Activated gamma-delta T cell treated with anti-CD3 and anti-CD28 coated beads, Interleukin-2, amount 50 U/mL, for 16 hours (primary cell): ENCODE measurements at regions not wholly inside any gene's neighbourhood (a gene's known extent, or its start where the extent isn't known, plus 50 kb on each side); places are given as distances from the start of the nearest gene placed in this dataset.
"Not testable (repeated sequence)": the region's sequence is repeated elsewhere in the genome, so short reads cannot be mapped to it uniquely, and the experiment has no call there.

ENCODE experiments used
- DNase-seq: peaks from one replicate; pipeline ENCODE4 v3.0.0-alpha.2; 2020; ENCODE audit warnings: low read depth

DNA sequence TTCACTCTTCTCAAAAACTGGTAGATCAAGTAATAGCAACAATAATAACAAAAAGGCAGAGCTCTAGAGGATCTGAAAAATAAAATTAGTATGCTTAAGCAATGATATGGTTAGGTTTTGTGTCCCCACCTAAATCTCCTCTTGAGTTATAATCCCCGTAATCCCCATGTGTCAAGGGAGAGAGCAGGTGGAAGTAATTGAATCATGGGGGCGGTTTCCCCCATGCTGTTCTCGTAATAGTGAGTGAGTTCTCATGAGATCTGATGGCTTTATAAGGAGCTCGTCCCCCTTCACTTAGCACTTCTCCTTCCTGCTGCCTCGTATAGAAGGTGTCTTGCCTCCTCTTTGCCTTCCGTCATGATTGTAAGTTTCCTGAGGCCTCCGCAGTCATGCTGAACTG lies 60.2 kb upstream of the ABHD2 start:
- DNase-seq: no peak

DNA sequence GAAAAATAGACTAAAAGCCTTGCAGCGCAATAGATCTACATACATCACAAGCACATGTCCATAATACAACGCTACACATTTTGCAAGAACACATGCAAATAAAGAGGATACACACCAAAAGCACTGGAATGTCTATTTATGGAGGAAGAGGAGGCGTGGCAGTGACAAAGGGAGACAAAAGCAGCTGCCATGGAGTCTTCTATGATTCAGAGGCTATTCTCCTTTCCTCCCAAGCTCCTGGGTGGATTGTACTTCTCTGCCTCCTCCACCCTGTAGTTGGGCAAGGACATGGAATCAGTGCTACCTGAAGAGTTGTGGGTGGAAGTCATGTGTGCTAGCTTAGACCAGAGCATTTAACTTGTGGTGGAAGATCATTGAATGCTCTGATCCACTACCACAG lies 57.9 kb upstream of the ABHD2 start:
- DNase-seq: no peak

DNA sequence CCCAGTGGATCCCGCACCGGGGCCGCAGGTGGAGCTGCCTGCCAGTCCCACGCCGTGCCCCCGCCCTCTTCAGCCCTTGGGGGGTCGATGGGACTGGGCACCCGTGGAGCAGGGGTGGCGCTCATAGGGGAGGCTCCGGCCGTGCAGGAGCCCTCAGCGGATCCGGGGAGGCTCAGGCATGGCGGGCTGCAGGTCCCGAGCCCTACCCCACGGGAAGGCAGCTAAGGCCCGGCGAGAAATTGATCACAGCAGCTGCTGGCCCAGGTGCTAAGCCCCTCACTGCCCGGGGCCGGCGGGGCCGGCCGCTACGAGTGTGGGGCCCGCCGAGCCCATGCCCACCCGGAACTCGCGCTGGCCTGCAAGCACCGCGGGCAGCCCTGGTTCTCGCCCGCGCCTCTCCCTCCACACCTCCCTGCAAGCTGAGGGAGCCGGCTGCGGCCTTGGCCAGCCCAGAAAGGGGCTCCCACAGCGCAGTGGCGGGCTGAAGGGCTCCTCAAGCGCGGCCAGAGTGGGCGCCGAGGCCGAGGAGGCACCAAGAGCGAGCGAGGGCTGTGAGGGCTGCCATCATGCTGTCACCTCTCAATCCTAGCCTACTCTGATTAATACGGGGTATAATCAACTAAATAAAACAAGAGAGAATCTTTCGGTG lies 56.5 kb upstream of the ABHD2 start:
- not testable (repeated sequence) for DNase-seq

DNA sequence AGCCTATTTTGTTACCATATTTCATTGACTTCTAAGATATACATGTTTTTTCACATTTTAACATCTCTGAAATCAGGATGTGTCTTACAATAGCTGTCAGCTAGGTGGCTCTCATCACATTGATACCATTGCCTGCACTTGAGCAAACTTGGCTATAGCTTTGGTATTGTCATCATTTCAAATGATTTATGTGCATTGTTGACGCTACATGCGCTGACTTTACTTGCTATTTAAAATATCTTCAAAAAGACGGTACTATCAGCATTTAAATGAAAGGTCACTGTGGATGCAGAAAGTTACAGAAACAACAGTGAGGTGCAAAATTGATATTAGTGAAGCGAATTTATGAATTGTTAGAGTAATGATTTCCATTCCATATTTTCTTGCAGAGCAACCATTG lies 54.0 kb upstream of the ABHD2 start:
- DNase-seq: no peak

DNA sequence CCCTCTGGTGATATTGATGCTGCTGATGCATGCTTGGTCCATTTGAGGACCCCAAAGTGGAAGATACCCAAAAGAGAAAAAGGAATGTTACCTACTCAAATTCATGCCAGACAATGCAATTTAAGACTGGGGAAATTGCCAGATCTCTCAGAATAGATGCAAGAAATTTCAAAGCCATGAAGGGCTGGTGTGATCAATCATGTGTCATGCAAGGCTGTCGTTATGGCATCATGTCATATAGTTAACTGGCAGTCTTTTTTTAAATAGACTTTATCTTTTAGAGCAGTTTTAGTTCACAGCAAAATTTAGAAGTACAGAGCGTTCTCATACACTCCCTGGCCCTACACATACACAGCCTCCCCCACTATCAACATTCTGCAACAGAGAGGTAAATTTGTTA lies 53.1 kb upstream of the ABHD2 start:
- DNase-seq: no peak

DNA sequence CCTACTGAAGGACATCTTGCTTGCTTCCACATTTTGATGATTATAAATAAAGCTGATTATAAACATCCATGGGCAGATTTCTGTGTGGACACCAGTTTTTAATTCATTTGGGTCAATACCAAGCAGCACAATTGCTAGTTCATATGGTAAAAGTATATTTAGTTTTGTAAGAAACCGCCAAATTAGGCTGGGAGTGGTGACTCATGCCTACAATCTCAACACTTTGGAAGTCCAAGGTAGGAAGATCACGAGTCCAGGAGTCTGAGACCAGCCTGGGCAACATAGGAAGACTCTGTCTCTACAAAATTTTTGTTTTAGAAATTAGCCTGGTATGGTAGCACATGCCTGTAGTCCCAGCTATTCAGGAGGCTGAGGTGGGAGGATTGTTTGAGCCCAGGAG lies 52.6 kb upstream of the ABHD2 start:
- no peak for DNase-seq

DNA sequence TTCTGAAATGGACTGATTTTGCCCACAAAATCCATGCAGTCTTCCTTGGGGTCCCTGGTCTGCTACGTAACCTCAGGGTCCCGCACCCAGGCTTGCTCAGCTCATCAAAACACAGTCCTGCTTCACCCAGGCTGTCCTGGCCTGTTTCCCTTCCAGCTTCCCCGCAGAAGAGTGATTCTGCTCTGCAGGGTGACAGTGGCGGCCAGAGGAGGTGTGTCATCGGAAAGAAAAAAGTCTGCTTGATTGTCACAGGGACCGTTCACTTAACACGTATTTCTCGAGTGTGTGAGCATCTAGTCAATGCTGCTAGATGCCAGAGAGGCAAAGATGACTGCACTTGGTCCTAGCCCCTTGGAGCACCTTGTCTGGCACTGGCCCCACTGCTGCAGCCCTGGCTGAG lies 50.1 kb upstream of the ABHD2 start:
- no peak for DNase-seq
